Fibroblast of the aortic adventitia (primary cell): ENCODE measurements at regions not wholly inside any gene's neighbourhood (a gene's known extent, or its start where the extent isn't known, plus 50 kb on each side); places are given as distances from the start of the nearest gene placed in this dataset.

Experiments
- DNase-seq: peaks from one replicate; pipeline ENCODE4 v3.0.0-alpha.2; 2010; ENCODE audit warnings: low read depth
- H3K4me3 ChIP-seq: 2 replicates; pipeline ENCODE4 v1.5.1; 2011; ENCODE audit warnings: low read depth, mild to moderate bottlenecking, control low read depth, low read length, moderate library complexity
- TF ChIP-seq, protein P1 (sequence below): IDR thresholded peaks from 2 replicates; pipeline ENCODE4 v1.5.1; 2011; ENCODE audit warnings: mild to moderate bottlenecking, low read length, control low read depth, inconsistent platforms; ENCODE audit not compliant: insufficient read depth

DNA sequence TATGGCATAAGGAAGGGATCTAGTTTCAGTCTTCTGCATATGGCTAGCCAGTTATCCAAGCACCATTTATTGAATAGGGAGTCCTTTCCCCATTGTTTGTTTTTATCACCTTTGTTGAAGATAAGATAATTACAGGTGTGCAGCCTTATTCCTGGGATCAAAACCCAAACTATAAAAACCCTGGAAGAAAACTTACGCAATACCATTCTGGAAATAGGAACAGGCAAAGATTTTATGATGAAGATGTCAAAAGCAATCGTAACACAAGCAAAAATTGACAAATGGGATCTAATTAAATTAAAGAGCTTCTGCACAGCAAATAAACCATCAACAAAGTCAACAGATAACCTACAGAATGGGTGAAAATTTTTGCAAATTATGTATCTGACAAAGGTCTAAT, 128.5 kb upstream of the DCN start:
- DNase-seq = no peak
- TF ChIP-seq, protein P1, sequence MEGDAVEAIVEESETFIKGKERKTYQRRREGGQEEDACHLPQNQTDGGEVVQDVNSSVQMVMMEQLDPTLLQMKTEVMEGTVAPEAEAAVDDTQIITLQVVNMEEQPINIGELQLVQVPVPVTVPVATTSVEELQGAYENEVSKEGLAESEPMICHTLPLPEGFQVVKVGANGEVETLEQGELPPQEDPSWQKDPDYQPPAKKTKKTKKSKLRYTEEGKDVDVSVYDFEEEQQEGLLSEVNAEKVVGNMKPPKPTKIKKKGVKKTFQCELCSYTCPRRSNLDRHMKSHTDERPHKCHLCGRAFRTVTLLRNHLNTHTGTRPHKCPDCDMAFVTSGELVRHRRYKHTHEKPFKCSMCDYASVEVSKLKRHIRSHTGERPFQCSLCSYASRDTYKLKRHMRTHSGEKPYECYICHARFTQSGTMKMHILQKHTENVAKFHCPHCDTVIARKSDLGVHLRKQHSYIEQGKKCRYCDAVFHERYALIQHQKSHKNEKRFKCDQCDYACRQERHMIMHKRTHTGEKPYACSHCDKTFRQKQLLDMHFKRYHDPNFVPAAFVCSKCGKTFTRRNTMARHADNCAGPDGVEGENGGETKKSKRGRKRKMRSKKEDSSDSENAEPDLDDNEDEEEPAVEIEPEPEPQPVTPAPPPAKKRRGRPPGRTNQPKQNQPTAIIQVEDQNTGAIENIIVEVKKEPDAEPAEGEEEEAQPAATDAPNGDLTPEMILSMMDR = no peak

DNA sequence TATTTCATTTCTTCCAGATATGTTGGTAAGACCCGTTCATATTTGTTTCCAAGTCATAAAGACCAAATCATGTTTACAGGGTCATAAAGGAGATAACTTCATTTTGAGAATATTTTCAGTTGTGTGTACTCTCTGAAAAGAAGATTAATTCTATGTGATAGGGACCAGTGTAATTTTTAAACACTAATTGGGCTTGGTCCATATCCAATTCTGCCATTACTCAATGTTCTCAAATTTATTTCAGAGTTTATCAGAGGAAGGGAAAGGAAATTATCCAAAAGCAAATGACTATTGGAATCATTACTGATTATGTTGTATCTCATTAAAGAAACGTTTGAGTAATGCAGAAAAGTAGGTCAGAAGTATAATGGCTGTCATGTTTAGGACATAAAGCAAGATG, 126.8 kb upstream of the DCN start:
- no peak for DNase-seq
- no peak overlapping the region for H3K4me3 ChIP-seq
- TF ChIP-seq, protein P1 = no peak

More for the DNA sequence above, 128.5 kb upstream of the DCN start:
- H3K4me3 ChIP-seq = no peak overlapping the region

DNA sequence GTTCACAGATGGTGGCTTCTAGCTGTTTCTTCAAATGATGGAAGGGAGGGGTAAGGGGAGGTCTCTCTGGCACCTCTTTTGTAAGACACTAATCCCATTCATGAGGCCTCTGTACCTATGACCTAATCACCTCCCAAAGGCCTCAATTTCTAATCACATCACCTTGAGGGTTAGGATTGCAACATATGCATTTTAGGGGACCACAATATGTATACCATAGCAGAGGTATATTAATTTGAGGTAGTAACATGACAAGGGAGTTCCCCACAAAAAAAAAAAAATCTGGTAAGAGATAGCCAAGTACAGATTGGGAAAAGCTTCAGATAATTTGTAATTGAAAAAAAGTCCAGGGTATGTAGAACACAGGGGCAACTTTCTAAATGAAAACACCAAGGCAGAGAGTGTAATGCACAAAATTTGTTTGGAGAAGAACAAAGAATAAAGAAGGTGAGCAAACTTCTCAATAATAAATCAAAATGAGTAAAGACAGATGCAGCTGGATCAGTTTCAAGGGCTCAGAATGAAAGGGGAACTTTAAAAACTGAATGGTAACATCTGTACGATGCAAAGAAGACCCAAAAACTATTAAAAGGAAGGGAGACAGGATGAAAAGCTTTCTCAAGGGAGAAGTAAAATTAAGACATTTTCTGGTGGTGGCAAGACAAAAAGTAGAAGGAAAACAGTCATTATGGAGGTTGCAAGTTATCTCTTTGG, 125.5 kb upstream of the DCN start:
- DNase-seq = no peak
- TF ChIP-seq, protein P1 = no peak
- no peak overlapping the region for H3K4me3 ChIP-seq

DNA sequence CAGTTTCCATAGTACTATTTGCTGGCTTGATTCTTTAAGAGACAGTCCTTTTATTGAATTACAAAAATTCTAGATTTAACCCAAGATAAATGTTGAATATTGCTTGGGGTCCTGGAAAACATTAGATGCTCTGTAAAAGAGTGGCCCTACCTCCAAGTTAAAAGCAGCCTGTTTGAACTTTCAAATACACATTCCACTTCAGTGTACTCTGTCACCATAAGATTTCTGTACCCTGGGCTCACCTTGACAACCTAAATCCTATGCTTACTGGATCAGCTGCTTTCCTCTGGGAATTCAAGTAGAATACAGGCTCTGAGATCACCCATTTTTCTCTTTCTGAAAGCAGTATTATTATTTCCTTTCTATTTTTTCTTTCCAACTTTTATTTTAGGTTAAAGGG, 107.7 kb upstream of the DCN start:
- TF ChIP-seq, protein P1 = no peak
- H3K4me3 ChIP-seq = no peak overlapping the region
- DNase-seq = no peak

DNA sequence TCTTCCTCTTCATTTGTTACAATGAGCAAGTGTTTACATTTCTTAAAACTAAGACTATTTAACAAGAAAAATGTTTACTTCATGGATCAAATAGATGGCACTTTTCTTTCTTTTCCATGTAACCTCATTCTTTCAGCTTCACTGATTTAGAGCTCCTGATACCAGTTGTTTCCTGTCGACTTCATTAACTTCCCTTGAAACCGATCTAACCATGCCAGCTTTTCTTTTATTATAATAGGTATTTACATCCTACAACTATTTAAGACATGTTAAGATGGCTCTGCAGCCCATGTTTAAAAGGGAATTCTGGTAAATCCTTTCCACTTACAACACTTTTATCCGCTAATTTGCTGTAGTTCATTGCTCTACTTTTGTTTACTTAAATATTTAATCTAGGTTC, 107.3 kb upstream of the DCN start:
- TF ChIP-seq, protein P1 = no peak
- no peak overlapping the region for H3K4me3 ChIP-seq
- DNase-seq = no peak

DNA sequence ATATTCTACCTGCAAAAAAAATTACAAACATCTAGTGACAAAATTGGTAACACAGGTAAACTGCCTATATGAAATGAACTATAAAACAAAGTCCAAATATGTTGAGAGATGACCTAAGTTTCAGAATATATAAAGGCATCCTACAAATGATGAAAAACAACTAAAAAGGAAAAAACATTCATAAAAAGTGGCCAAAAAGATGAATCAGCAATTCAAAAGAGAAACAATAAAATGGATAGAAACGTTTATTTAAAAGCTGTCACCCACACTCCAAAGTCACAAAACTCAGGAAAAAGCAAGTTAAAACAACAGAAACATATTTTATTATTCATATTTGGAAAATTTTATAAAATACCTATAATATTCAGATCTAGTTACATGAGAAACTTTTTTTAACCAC, 106.5 kb upstream of the DCN start:
- TF ChIP-seq, protein P1 = no peak
- no peak overlapping the region for H3K4me3 ChIP-seq
- no peak for DNase-seq

GRCh38 chr12:91287753-91288152, 105.1 kb upstream of the DCN start:
- TF ChIP-seq, protein P1 = no peak
- no peak overlapping the region for H3K4me3 ChIP-seq
- DNase-seq = no peak
